Stimulated activated CD4-positive, alpha-beta T cell treated with anti-CD3 and anti-CD28 coated beads, TNF-alpha, amount 100 ng/mL, for 48 hours (primary cell): ENCODE measurements at regions not wholly inside any gene's neighbourhood (a gene's known extent, or its start where the extent isn't known, plus 50 kb on each side); places are given as distances from the start of the nearest gene placed in this dataset.
"Not testable (repeated sequence)": the region's sequence is repeated elsewhere in the genome, so short reads cannot be mapped to it uniquely, and the experiment has no call there.

Source experiments
- DNase-seq, 3 donors: peaks; one replicate each; pipeline ENCODE4 v3.0.0-alpha.2; 2020; ENCODE audit warnings: low read depth in 3 of 3

DNA sequence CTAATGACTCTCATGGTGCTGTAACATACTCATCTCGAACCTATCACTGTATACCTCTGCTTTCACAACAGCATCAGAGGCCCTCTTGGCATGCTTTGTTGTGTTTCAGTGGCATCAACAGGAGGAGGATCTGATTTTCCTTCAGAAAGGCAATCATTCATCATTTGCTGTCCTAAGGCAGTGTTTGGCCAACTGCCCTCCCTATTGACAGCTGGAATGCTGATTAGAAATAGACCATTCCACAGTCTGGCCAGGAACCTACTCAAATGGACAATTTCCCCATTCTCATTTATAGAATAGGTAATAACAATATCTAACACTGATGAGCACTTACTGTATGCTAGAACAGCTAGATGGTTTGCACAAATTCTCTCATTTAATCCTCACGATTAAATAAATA lies 310.6 kb upstream of the PTBP2 start:
- no peak for DNase-seq

- no peak for DNase-seq
These were observed 307.0 kb upstream of the PTBP2 start for GRCh38 chr1:96414598-96414997.

- DNase-seq, result no peak
These were observed 305.4 kb upstream of the PTBP2 start for GRCh38 chr1:96416111-96416595.

DNA sequence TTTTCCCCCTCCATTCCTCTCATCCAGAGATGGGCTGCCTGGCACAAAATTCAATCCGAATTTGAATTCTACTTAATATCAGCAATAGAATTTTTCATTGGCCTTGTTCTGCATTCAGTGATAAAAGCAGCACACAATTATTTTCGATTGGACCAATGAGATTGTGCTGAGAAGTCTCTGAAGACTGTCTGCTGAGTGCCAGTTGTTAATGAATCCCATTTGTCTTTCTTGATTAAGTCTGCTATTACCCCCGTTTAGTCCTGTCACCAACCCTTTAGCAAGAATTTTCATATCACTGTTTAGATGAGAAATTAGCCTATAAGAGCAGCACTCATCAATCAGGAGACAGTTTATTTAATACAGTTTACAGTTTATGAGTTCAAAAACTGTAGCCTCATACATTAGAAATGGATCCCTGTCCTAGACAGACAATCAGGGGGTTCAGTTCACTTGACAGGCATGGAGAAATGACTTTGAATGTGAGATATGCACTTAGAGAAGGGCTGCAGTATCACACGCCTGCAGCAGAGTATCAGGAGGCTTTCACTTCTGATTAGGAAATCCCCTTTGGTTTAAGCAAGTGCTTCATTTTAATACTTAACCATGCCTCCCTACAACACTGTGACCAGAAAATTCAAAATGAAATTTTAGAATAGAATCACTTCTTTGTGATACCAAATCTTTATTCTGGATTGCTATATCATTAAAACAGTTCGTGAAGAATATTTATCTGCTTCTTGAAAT lies 304.7 kb upstream of the PTBP2 start:
- DNase-seq, result no peak

DNA sequence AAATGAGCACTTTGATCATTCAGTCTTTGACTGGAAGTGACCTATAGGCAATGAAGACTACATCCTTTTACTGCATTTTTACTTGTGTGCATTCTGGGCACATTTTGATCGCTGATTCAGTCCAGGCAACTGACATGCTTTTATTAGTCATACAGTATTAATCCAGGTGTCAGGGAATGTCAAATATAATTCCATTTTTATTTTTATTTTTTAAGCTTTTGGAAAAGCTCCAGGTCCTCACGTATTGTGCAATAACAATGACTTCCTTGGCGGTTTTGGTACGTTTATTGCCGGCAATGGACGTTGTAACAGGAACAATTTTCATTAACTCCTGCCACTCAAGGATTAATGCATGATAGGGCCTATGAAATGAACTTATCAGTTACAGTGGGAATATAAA lies 302.6 kb upstream of the PTBP2 start:
- DNase-seq, result no peak

DNA sequence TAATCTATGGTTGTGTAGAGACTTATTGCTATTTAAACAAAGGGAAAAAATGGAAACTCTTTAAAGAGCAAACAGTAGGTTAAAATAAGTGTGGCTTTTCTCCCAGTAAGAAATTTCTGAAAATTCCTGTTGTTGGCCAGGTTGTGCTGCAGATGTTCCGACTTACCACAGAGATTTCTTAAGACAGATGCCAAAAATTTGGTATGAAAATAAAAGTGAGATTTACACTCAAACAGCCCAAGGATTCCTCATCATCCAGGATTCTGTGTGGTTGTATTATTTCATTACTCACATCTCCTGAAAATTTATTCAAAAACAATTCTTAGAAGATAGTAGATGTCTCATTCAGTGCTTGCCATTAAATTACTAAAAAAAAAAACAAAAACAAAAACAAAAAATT lies 296.7 kb upstream of the PTBP2 start:
- no peak for DNase-seq

- no peak for DNase-seq
These were observed 296.0 kb upstream of the PTBP2 start for GRCh38 chr1:96425382-96426129.

DNA sequence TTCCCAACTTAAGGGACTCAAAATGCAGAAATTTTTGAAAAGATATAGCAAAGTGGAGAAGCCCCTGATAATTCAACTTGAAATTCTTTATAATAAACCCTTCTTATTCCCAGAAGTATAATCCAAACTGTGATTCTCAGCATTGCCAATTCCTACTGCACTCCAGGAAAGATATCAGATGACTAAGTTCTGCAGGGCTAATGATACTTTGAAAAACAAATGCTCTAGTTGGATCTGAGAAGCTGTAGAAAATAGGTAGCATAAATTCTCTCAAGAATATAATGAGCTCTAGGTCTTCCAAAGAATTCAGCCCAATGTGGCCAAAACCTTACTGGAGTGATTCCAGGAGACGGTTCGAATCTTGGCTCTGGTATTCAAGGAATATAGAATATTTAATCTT lies 294.0 kb upstream of the PTBP2 start:
- no peak for DNase-seq

DNA sequence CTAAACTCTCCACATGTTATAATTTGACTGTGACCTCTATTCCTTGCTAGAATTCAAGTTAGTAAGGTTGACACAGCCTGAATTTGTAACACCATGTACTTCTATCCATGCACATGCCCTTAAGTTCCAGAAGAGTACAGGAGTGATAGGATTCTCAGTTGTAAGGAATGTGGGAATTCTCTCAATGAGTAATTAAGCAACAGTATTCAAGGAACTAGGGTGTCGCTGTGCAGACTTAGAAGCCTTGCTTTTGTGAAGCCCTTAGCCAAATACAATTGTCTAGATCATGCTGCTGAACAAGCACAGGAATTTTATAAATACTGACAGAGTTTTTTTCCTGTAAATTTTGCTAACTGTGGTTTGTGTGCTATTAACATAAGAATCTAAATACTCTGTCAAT lies 276.3 kb upstream of the PTBP2 start:
- no peak for DNase-seq

GRCh38 chr1:96464066-96464465 lies 257.5 kb upstream of the PTBP2 start:
- no peak for DNase-seq

DNA sequence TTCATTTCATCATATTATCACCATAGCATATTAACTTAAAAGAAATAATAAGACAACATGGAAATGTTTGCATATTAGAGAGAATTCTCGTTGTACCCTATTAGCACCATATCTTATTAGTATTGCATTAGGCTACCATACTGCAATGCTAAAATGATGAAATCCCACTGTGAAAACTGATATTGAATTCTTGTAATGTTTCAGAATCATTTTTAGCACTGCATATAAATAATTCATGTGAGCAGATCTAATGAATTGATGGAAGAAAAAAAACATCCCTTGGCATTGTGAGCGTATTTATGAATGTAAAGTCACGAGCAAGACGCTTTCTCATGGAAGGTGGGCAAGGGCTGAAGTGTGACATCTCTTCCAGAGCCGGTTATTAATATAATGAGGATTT lies 257.1 kb upstream of the PTBP2 start:
- DNase-seq, result no peak

- DNase-seq, result no peak
These were observed 256.6 kb upstream of the PTBP2 start for GRCh38 chr1:96464991-96465390.

DNA sequence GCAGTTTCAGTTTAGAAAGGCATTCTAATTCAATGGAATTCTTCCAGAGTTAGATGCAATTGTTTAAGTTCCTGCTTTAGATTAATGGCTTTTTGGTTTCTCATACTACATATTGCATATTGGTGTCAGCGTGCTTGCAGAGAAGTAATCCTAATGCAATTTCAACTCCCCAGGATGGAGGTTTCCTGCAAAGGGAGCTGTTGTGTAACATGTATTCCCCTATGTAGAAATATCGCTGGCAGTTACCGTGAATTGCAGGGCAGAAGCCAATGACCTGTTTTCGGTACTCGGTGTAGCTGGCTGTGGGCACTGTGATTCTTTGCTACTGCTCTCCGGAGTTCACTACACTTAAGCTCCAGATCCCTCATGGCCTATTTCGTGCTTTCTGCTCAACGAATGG lies 256.1 kb upstream of the PTBP2 start:
- no peak for DNase-seq

DNA sequence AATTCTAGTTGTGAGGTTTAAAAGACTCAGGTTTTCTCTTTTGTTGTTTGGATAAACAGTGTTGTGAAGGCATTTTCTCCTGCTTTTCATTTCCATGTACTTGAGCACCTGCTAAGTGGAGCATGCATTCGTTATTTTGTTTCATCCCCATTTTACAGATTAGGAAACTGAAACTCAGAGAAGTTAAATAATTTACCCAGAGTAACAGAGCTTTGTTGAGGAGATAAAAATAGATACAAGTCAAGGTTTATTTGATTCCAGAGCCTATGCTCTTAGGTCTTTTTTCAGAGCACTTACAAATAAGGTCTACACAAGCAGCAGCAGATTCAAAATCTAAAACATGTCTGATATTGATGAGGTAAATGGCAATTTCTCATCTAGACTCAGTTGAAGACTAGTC lies 254.7 kb upstream of the PTBP2 start:
- DNase-seq, result no peak

- DNase-seq, result not testable (repeated sequence)
These were observed 251.9 kb upstream of the PTBP2 start for GRCh38 chr1:96469726-96470125.

DNA sequence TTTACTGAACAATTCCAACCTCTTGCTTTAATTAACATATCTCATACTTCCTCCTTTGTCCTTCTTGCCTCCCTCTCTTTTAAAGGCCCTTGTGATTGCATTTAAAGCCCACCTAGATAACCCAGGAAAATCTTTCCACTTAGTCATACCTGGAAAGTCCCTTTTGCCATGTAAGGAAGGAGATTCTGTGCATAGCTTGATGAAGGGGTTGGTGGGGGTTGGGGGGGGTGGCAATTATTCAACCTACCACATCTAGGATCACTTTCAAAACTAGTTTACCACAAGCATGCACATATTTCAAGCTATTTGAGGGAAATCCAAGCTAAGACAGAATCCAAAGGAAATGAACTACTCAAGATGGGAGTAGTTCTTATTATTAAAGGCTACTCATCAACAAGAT lies 249.1 kb upstream of the PTBP2 start:
- DNase-seq, result no peak

GRCh38 chr1:96473791-96474434 lies 247.7 kb upstream of the PTBP2 start:
- no peak for DNase-seq

DNA sequence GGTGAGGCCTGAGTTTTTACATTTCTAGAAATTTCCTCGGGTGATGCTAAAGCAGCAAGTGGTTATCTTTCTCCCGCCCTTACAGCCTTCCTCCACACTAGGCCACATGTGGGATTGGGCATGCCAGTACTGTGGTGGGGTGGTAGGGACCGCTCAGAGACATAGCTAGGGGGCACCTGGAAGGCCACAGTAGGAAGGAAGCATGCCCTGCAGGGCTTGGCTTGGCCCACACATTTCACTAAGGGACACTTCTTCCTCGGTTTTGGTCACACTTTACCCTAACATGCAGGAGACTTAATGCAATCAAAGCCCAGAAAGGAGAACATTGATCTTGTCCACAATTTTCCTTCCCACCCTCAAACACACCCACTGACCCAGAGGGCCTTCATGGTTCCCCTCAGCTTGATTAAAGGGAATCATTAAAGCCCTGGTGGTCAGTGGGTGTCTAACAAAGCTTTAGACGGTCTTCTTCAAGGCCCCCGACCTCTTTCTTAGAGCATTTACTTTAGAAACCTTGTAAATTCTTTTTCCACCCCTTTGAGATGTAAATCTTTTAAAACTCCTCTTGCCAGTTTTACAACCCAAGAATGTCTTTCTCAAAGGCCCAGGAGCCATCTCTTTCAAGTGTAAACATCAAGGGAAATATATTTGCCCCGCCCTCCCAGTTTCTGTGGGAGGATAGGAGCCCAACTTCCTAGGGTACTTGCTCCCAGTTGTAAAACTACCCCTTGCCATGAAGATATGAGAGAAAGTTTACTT lies 246.4 kb upstream of the PTBP2 start:
- no peak for DNase-seq

- no peak for DNase-seq
These were observed 245.7 kb upstream of the PTBP2 start for GRCh38 chr1:96475903-96476302.

GRCh38 chr1:96478228-96478627 lies 243.4 kb upstream of the PTBP2 start:
- no peak for DNase-seq

DNA sequence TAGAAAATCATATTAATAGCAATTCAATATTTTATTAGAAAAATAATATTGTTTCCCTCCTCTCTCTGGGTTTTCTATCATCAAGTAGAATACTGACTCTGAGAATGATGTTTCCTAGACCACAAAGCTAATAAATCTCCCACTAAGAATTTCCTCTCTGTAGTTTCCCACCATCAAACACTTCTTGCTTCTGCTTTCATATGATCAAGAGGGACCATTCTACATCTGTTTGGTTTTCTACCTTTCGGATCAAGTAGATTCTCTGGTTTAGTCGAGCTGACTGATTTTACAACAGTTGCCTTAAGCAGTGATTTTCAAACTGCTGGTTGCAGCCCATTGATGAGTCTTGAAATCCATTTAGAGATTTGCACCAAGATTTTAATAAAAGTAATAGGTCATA lies 240.2 kb upstream of the PTBP2 start:
- no peak for DNase-seq

DNA sequence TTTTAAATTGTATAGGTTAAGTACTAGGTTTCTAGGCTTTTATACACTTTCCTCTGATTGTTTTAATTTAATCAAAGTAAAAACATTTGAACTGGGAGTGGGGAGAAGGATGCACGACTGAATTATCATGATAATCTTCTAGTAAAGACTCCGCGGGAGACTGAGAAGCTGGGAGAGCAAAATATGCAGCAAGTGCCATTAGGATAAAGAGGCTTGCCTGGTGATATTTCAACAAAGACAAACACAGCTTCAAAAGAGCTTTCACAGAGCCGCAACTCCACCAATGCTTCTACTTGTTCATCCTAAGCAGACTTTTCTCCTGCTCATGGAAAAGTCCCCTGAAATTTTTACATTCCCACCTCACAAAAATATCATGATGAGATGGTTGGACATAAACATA lies 239.0 kb upstream of the PTBP2 start:
- no peak for DNase-seq
